ENCODE measurements at regions not wholly inside any gene's neighbourhood (a gene's known extent, or its start where the extent isn't known, plus 50 kb on each side); places are given as distances from the start of the nearest gene placed in this dataset.

GRCh38 chr11:71199226-71199820, 53.1 kb downstream of the SHANK2 start:
- TF ChIP-seq CTCF (conservative IDR thresholded peaks at IDR 0.05; ENCODE audit: low read length) (no peak), EZH2phosphoT487 (IDR thresholded peaks at IDR 0.05; ENCODE audit: borderline replicate concordance) (no peak)
